GM06990 (cell line): ENCODE measurements at regions not wholly inside any gene's neighbourhood (a gene's known extent, or its start where the extent isn't known, plus 50 kb on each side); places are given as distances from the start of the nearest gene placed in this dataset.

ENCODE experiments used
- DNase-seq: peaks from one replicate; pipeline ENCODE4 v3.0.0-alpha.2; 2011; ENCODE audit not compliant: insufficient read length; ENCODE audit errors: extremely low read depth
- H3K27me3 ChIP-seq: replicated peaks from 2 replicates; pipeline ENCODE4 v1.6.0; 2011; ENCODE audit warnings: low read length; ENCODE audit not compliant: control insufficient read depth, insufficient read depth
- H3K36me3 ChIP-seq: 2 replicates; pipeline ENCODE4 v1.5.1; 2011; ENCODE audit warnings: low read length; ENCODE audit not compliant: control insufficient read depth, insufficient read depth
- H3K4me3 ChIP-seq: replicated peaks from 2 replicates; pipeline ENCODE4 v1.5.1; 2011; ENCODE audit warnings: low read depth, mild to moderate bottlenecking, control low read depth, low read length
- CTCF ChIP-seq: IDR thresholded peaks from 2 replicates; pipeline ENCODE4 v1.5.1; 2011; ENCODE audit warnings: low read length, control low read depth, mild to moderate bottlenecking, inconsistent platforms; ENCODE audit not compliant: insufficient read depth, poor library complexity, severe bottlenecking

DNA sequence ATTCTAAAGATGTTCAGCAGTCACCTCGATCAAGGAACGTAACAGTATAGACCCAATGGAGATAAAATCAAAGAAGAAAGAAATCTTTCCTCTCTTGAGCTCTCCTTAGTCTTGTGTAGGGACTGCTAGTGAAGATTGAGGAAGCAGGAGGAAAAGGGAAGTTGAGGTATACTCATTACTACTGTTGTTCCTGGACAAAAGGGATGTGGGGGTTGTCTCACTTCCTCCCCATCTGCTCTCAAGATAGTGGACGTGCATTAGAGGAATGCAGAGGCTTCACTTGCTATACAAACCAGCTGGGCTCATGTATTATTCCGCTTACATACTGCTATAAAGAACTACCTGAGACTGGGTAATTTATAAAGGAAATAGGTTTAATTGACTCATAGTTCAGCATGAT lies 208.9 kb upstream of the ARHGEF9 start:
- TF ChIP-seq CTCF = no peak
- DNase-seq = no peak
- Histone ChIP-seq H3K36me3 (no peaks in the 10 kb centered on the region), H3K4me3 (no peak overlapping the region), H3K27me3 (no peaks in the 10 kb centered on the region)

GRCh38 chrX:63985906-63986305 lies 200.9 kb upstream of the ARHGEF9 start:
- Histone ChIP-seq H3K27me3 (no peaks in the 10 kb centered on the region), H3K4me3 (no peak overlapping the region), H3K36me3 (no peaks in the 10 kb centered on the region)
- no peak for TF ChIP-seq CTCF
- no peak for DNase-seq

DNA sequence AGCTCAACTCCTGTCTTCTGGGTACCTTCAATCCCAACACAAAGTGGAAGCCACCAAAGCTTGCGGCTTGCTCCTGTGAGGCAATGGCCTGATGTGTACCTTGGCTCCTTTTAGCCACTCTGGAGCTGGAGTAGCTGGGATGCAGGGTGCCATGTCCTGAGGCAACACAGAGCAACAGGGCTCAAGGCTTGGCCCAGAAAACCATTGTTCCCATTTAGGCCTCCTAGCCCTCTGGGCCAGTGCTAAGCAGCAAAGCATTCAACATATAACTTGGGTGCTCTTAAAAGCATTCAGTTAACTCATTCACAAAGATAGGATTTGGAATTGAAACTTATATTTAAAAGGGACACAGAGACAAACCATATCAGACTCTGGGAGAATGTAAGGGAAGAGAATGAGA lies 194.5 kb upstream of the ARHGEF9 start:
- no peak for DNase-seq
- H3K36me3 ChIP-seq = no peaks in the 10 kb centered on the region
- no peak overlapping the region for H3K4me3 ChIP-seq
- no peak for TF ChIP-seq CTCF
- H3K27me3 ChIP-seq = no peaks in the 10 kb centered on the region

GRCh38 chrX:63967551-63967950 lies 182.5 kb upstream of the ARHGEF9 start:
- DNase-seq = no peak
- H3K4me3 ChIP-seq = no peak overlapping the region
- no peaks in the 10 kb centered on the region for H3K27me3 ChIP-seq
- TF ChIP-seq CTCF = no peak
- H3K36me3 ChIP-seq = no peaks in the 10 kb centered on the region

DNA sequence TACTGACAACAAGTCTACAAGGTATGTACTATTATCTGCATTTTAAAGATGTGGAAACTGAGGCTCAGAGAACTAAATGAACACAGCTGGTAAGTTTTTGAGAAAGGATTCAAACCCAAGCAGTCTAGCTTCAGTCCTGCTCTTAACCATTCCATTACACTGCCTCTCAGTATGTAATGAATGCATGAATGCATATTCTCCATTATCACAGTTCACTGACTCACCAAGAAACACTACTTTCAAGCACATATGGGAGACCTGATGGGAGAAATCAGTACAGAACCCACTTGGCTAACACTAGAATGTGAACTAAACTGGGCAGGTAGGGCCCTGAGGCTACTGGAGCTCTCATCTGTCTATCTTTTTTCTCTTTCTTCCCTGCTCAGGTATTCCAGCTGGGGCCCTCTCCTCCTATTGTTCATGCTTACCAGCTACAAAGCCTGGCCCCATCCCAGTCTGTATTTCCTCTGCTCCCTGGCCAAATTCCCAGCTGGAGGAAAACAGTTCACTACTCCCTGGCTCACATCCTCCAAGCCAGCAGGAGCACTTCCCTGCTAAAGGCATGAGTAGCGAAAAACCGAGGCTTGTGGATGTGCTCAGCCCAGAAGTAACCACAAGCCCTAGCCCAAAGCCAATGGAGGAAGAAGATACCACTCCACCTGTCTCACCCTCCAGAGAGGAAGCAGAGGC lies 178.2 kb upstream of the ARHGEF9 start:
- DNase-seq = no peak

More for the DNA sequence above, 178.2 kb upstream of the ARHGEF9 start:
- Histone ChIP-seq H3K36me3 (no peaks in the 10 kb centered on the region), H3K27me3 (no peaks in the 10 kb centered on the region), H3K4me3 (no peak overlapping the region)
- no peak for TF ChIP-seq CTCF
